IMR-90 (cell line): ENCODE measurements at regions not wholly inside any gene's neighbourhood (a gene's known extent, or its start where the extent isn't known, plus 50 kb on each side); places are given as distances from the start of the nearest gene placed in this dataset.

Source experiments
- ATAC-seq: fragments of 200-7000 bp; cut with Tn5 transposase; 2 replicates; pipeline ENCODE4 v1.9.1; 2020; ENCODE audit warnings: low read depth, mild to moderate bottlenecking, moderate library complexity
- BruUV-seq: library from RNA; stranded (reverse); fragments of 400-500 nt; replicated peaks from 2 replicates; lab custom pipeline; 2021; lab: Mats Ljungman, UMichigan
- CTCF ChIA-PET: fragments of 300-600 bp; formaldehyde crosslinking; extraction: SDS; loops from one replicate; lab custom pipeline; 2021; ENCODE audit warnings: antibody characterized with exemption; lab: Yijun Ruan, JAX
- POLR2A ChIA-PET: fragments of 300-600 bp; sonication (Branson Sonifier 250); formaldehyde crosslinking; loops from one replicate; lab custom pipeline; 2022; ENCODE audit warnings: antibody characterized with exemption; ENCODE audit not compliant: unreplicated experiment; lab: Charles Lee
- DNase-seq: peaks from one replicate; pipeline ENCODE4 v3.0.0; 2013
- H2AFZ ChIP-seq: replicated peaks from 2 replicates; pipeline ENCODE3; 2013; ENCODE audit warnings: low read length, mild to moderate bottlenecking; ENCODE audit not compliant: poor library complexity
- H2AK5ac ChIP-seq: 2 replicates; pipeline ENCODE4 v1.6.1; 2013; ENCODE audit warnings: low read depth, low read length, inconsistent platforms
- H2AK9ac ChIP-seq: replicated peaks from 2 replicates; pipeline ENCODE3; 2013; ENCODE audit warnings: mild to moderate bottlenecking, low read depth, low read length, moderate library complexity; ENCODE audit not compliant: poor library complexity
- H2BK120ac ChIP-seq: 2 replicates; pipeline ENCODE4 v1.6.1; 2013; ENCODE audit warnings: low read depth, low read length, inconsistent platforms
- H2BK15ac ChIP-seq: 3 replicates; pipeline ENCODE4 v1.6.1; 2013; ENCODE audit warnings: low read depth, low read length, inconsistent platforms
- H2BK20ac ChIP-seq: 2 replicates; pipeline ENCODE4 v1.6.1; 2013; ENCODE audit warnings: low read depth, mild to moderate bottlenecking, inconsistent platforms, low read length, moderate library complexity
- H2BK5ac ChIP-seq: 2 replicates; pipeline ENCODE4 v1.6.1; 2013; ENCODE audit warnings: mild to moderate bottlenecking, low read depth, low read length, inconsistent platforms; ENCODE audit not compliant: poor library complexity, severe bottlenecking
- H3K14ac ChIP-seq: replicated peaks from 2 replicates; pipeline ENCODE4 v1.6.1; 2013; ENCODE audit warnings: low read depth, low read length, inconsistent platforms
- H3K18ac ChIP-seq: 2 replicates; pipeline ENCODE4 v1.6.1; 2013; ENCODE audit warnings: low read depth, low read length, control low read depth
- H3K23ac ChIP-seq: 2 replicates; pipeline ENCODE4 v1.6.1; 2013; ENCODE audit warnings: low read depth, low read length, inconsistent platforms
- H3K27ac ChIP-seq: 2 replicates; pipeline ENCODE4 v1.5.1; 2013; ENCODE audit warnings: mild to moderate bottlenecking, control low read depth, low read length; ENCODE audit not compliant: insufficient read depth
- H3K27me3 ChIP-seq: 2 replicates; pipeline ENCODE4 v1.6.1; 2013; ENCODE audit warnings: low read length; ENCODE audit not compliant: control insufficient read depth, insufficient read depth
- H3K36me3 ChIP-seq: 2 replicates; pipeline ENCODE4 v1.6.1; 2013; ENCODE audit warnings: low read length, mixed read lengths; ENCODE audit not compliant: control insufficient read depth, insufficient read depth
- H3K4ac ChIP-seq: 2 replicates; pipeline ENCODE4 v1.6.1; 2013; ENCODE audit warnings: low read depth, low read length, inconsistent platforms
- H3K4me1 ChIP-seq: 2 replicates; pipeline ENCODE4 v1.6.1; 2013; ENCODE audit warnings: low read length, mixed read lengths; ENCODE audit not compliant: control insufficient read depth, insufficient read depth
- H3K4me2 ChIP-seq: 2 replicates; pipeline ENCODE4 v1.6.1; 2013; ENCODE audit warnings: low read depth, mild to moderate bottlenecking, control low read depth, low read length, moderate library complexity
- H3K4me3 ChIP-seq: 2 replicates; pipeline ENCODE4 v1.5.1; 2013; ENCODE audit warnings: low read depth, mild to moderate bottlenecking, control low read depth, low read length, moderate library complexity; ENCODE audit not compliant: insufficient read depth
- H3K56ac ChIP-seq: 2 replicates; pipeline ENCODE4 v1.6.1; 2013; ENCODE audit warnings: low read length, inconsistent platforms; ENCODE audit not compliant: insufficient read depth; ENCODE audit errors: extremely low read depth
- H3K79me1 ChIP-seq, 2 experiments: 2 replicates each; pipeline ENCODE4 v1.6.1; 2013; ENCODE audit warnings: low read length in 2 of 2, inconsistent platforms in 1 of 2, low read depth in 1 of 2
- H3K9ac ChIP-seq: 2 replicates; pipeline ENCODE4 v1.6.1; 2013; ENCODE audit warnings: low read depth, low read length, control low read depth
- H3K9me1 ChIP-seq: 2 replicates; pipeline ENCODE4 v1.6.1; 2013; ENCODE audit warnings: low read length, inconsistent platforms; ENCODE audit not compliant: insufficient read depth
- H3K9me3 ChIP-seq: 2 replicates; pipeline ENCODE4 v1.6.1; 2013; ENCODE audit warnings: low read length; ENCODE audit not compliant: control insufficient read depth, insufficient read depth
- H4K20me1 ChIP-seq: 2 replicates; pipeline ENCODE4 v1.6.1; 2013; ENCODE audit warnings: low read length, inconsistent platforms; ENCODE audit not compliant: insufficient read depth
- H4K5ac ChIP-seq: 2 replicates; pipeline ENCODE4 v1.6.1; 2013; ENCODE audit warnings: mild to moderate bottlenecking, low read depth, low read length, control low read depth
- H4K8ac ChIP-seq, 2 experiments: 2 replicates each; pipeline ENCODE4 v1.6.1; 2013; ENCODE audit warnings: low read depth in 2 of 2, low read length in 2 of 2, control low read depth in 1 of 2, inconsistent platforms in 1 of 2
- H4K91ac ChIP-seq: 2 replicates; pipeline ENCODE4 v1.6.1; 2013; ENCODE audit warnings: low read depth, low read length, inconsistent platforms; ENCODE audit not compliant: insufficient read depth
- BHLHE40 ChIP-seq: fragments of 150-350 bp; IDR thresholded peaks from 2 replicates; pipeline ENCODE4 v1.6.1; 2016; ENCODE audit warnings: mild to moderate bottlenecking, low read depth, low read length
- CEBPB ChIP-seq: IDR thresholded peaks from 2 replicates; pipeline ENCODE4 v1.6.1; 2012; ENCODE audit warnings: low read depth, low read length, improper control_type of control experiment
- CHD1 ChIP-seq: IDR thresholded peaks from 2 replicates; pipeline ENCODE4 v1.6.1; 2012; ENCODE audit warnings: low read depth, low read length, improper control_type of control experiment
- CTCF ChIP-seq: conservative IDR thresholded peaks from 2 replicates; pipeline ENCODE4 v1.5.1; 2012; ENCODE audit warnings: mild to moderate bottlenecking, low read depth, low read length, improper control_type of control experiment
- FOS ChIP-seq: fragments of 150-350 bp; IDR thresholded peaks from 2 replicates; pipeline ENCODE4 v1.6.1; 2016; ENCODE audit warnings: low read depth, low read length
- MXI1 ChIP-seq: IDR thresholded peaks from 2 replicates; pipeline ENCODE4 v1.6.1; 2012; ENCODE audit warnings: low read depth, mild to moderate bottlenecking, low read length, moderate library complexity, borderline replicate concordance
- NFE2L2 ChIP-seq: fragments of 150-350 bp; IDR thresholded peaks from 2 replicates; pipeline ENCODE4 v1.6.1; 2016; ENCODE audit warnings: low read depth, mild to moderate bottlenecking, low read length
- POLR2A ChIP-seq: IDR thresholded peaks from 2 replicates; pipeline ENCODE4 v1.6.1; 2012; ENCODE audit warnings: mild to moderate bottlenecking, low read depth, low read length
- RCOR1 ChIP-seq: IDR thresholded peaks from 2 replicates; pipeline ENCODE4 v1.6.1; 2012; ENCODE audit warnings: mild to moderate bottlenecking, low read length, improper control_type of control experiment; ENCODE audit not compliant: insufficient replicate concordance
- RFX5 ChIP-seq: IDR thresholded peaks from 2 replicates; pipeline ENCODE4 v1.8.0; 2012; ENCODE audit warnings: low read depth, mild to moderate bottlenecking, low read length, moderate library complexity
- SMC3 ChIP-seq: fragments of 150-350 bp; IDR thresholded peaks from 2 replicates; pipeline ENCODE4 v1.6.1; 2016; ENCODE audit warnings: low read depth, mild to moderate bottlenecking, antibody characterized with exemption, low read length, moderate library complexity
- USF2 ChIP-seq: fragments of 150-350 bp; IDR thresholded peaks from 2 replicates; pipeline ENCODE4 v1.6.1; 2017; ENCODE audit warnings: mild to moderate bottlenecking, antibody characterized with exemption, low read length, low read depth
- WGBS, 2 experiments: methylation state at CpG; one replicate each; pipeline versions ENCODE4 v1.1.5 to v1.1.7; 2013; ENCODE audit warnings: missing lambda C conversion rate in 2 of 2; ENCODE audit not compliant: insufficient read length in 1 of 2; ENCODE audit errors: extremely low coverage in 2 of 2; 5-methylcytosine and 5-hydroxymethylcytosine counted together
- dilution Hi-C: fragments of 300-500 bp; cut with HindIII; formaldehyde crosslinking; loops from one replicate; pipeline ENCODE4 v1.14.3; 2018; ENCODE audit warnings: low sequenced_read_pairs; ENCODE audit not compliant: unreplicated experiment
- in situ Hi-C: fragments of 300-500 bp; cut with MboI; formaldehyde crosslinking; loops from 3 replicates; pipeline ENCODE4 v1.14.3; 2019; ENCODE audit warnings: low sequenced_read_pairs, inconsistent platforms, mixed read lengths
- intact Hi-C: fragments of 100-400 bp; cut with micrococcal nuclease; formaldehyde crosslinking; loops from 2 replicates; pipeline ENCODE4 v1.10.0; 2022

GRCh38 chr7:137081321-137082093 lies 213.1 kb downstream of the CHRM2 start:
- H3K27me3 ChIP-seq, result no peaks in the 10 kb centered on the region
- H4K91ac ChIP-seq, result peak overlapping the region; percentile 99
- peak overlapping the region; percentile 92 to 94; a peak in 3 of 4 replicates for H4K8ac ChIP-seq
- H4K20me1 ChIP-seq, result no peaks in the 10 kb centered on the region
- H3K56ac ChIP-seq, result peak overlapping the region; percentile 79
- H3K79me1 ChIP-seq, result peaks cover 35 to 41% of the 10 kb centered on the region in 2 experiments
- peak overlapping the region; percentile 84; the same call in 1 of the 2 replicates for H3K14ac ChIP-seq
- peaks cover 9% of the 10 kb centered on the region for H3K36me3 ChIP-seq
- intact Hi-C loops, result loop anchor here (2.0 to 10.0 kb wide), 3 partner anchors 124 to 371 kb away; no protein-coding TSS in a partner anchor
- H3K18ac ChIP-seq, result peak overlapping the region; percentile 99
- peak overlapping the region; percentile 95 for H2BK5ac ChIP-seq
- dilution Hi-C loops, result no loop called here
- ChIA-PET CTCF (interaction anchor here (0.6 kb wide), 1 partner anchor 721 kb away, joined by 3 read pairs; no protein-coding TSS in a partner anchor), POLR2A (interaction anchor here (0.7 to 0.9 kb wide), 2 partner anchors 42 to 65 kb away, joined by 3 read pairs; no protein-coding TSS in a partner anchor)
- H4K5ac ChIP-seq, result peak overlapping the region; percentile 96
- TF ChIP-seq CTCF (no peak), SMC3 (peak; percentile 21; the same call in 1 of the 2 replicates), CEBPB (peak; percentile 96), BHLHE40 (no peak), FOS (0 out of 2 replicates have a peak, but pooled peaks have one; percentile 19), MXI1 (no peak), NFE2L2 (no peak), RCOR1 (no peak), USF2 (peak; percentile 54; the same call in 1 of the 2 replicates), CHD1 (no peak), POLR2A (no peak), RFX5 (peak; percentile 57; the same call in 1 of the 2 replicates)
- H3K27ac ChIP-seq, result peak overlapping the region; percentile 99
- in situ Hi-C loops, result loop anchor here (5.0 kb wide), 1 partner anchor 204 kb away; no protein-coding TSS in a partner anchor
- ATAC-seq (peak; percentile 69), DNase-seq (peak; percentile 98)
- peak overlapping the region; percentile 45; the same call in 1 of the 2 replicates for H3K9ac ChIP-seq
- H2BK120ac ChIP-seq, result peak overlapping the region; percentile 99
- peaks cover 11% of the 10 kb centered on the region for H3K9me1 ChIP-seq
- no CpG with 5 or more reads among the region's 2 CpGs for WGBS, 2 experiments
- H3K9me3 ChIP-seq, result no peaks in the 10 kb centered on the region
- peak overlapping the region; percentile 78; the same call in 1 of the 2 replicates for H3K23ac ChIP-seq
- H3K4me1 ChIP-seq, result peaks cover 13% of the 10 kb centered on the region
- H2AK5ac ChIP-seq, result peak overlapping the region; percentile 92; the same call in 1 of the 2 replicates
- peak overlapping the region; percentile 89; the same call in 1 of the 3 replicates for H2BK15ac ChIP-seq
- peak overlapping the region; percentile 32; the same call in 1 of the 2 replicates for H3K4me2 ChIP-seq
- H2AFZ ChIP-seq, result no peak overlapping the region
- H3K4ac ChIP-seq, result peak overlapping the region; percentile 93
- peak overlapping the region; percentile 98 for H2BK20ac ChIP-seq
- BruUV-seq, result no TSS peak
- H2AK9ac ChIP-seq, result no peak overlapping the region
- no peak overlapping the region for H3K4me3 ChIP-seq
